GM18907 (cell line): ENCODE measurements at regions not wholly inside any gene's neighbourhood (a gene's known extent, or its start where the extent isn't known, plus 50 kb on each side); places are given as distances from the start of the nearest gene placed in this dataset.
"Not testable (repeated sequence)": the region's sequence is repeated elsewhere in the genome, so short reads cannot be mapped to it uniquely, and the experiment has no call there.

ENCODE experiments used
- ATAC-seq: cut with Tn5 transposase; IDR thresholded peaks from one replicate; pipeline ENCODE4 v1.9.1; 2021; ENCODE audit warnings: mild to moderate bottlenecking, moderate library complexity; ENCODE audit not compliant: unreplicated experiment

GRCh38 chr4:14340321-14340720 lies 662.0 kb upstream of the CPEB2 start:
- no peak for ATAC-seq

DNA sequence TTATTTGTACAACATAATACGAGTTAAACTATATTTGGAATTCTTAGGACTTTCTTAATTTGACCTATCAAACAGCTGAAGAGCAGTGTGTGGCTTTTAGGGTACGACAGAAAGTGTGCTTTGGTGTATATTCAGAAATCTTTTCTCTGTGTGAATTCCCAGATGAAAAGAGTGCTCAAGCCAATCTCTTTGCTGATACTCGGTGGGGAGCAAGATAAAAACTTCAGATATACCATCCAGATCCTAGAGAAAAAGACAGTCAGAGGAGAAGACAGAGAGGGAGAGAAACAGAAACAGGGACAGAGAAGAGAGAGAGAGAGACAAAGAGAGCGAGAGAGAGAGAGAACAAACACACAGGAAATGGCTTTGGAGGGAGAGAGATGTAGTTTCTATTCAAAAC lies 658.3 kb upstream of the CPEB2 start:
- ATAC-seq: no peak

GRCh38 chr4:14345356-14345775 lies 656.9 kb upstream of the CPEB2 start:
- no peak for ATAC-seq

GRCh38 chr4:14347526-14347925 lies 654.8 kb upstream of the CPEB2 start:
- ATAC-seq: no peak

DNA sequence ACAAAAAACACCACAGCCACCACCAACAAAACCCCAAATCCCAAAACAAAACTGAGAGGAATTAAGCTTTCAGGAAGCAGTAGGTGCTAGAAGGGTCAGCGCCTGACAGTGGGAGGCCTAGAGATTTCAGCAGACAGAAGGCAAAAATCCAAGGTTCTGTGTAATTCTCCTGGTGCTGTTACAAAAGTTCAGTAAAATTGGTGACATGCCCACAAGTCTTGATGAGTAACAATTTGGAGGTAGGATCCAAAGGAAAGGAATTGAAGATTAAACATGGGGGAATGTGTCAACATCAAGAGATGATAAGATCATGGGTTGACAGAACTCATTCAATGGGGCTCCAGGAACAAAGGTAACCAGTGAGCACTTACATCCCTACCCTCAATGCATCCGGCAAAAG lies 653.8 kb upstream of the CPEB2 start:
- no peak for ATAC-seq

GRCh38 chr4:14358544-14359160 lies 643.6 kb upstream of the CPEB2 start:
- not testable (repeated sequence) for ATAC-seq

- no peak for ATAC-seq
Observed at GRCh38 chr4:14359991-14360390, 642.3 kb upstream of the CPEB2 start.

GRCh38 chr4:14361084-14361483 lies 641.2 kb upstream of the CPEB2 start:
- ATAC-seq: no peak

DNA sequence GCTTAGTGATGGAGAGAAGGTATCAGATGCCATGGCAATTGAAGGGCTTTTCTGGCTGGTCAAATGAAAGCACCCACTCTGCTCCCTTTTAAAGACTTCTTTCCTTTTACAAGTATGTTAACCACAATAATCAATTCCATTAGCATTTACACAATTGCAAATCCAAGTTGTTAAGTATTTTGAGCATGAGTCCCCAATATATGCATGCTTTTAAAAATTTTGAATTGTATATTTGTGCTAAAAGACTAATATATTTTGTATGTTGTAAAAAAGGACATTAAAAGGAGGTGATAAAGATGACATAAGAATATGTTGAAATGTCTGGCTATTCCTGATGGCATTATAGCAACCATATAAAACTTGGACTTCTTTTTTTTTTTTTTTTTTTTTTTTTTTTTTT lies 639.9 kb upstream of the CPEB2 start:
- ATAC-seq: no peak

- ATAC-seq: no peak
Observed at GRCh38 chr4:14364953-14365536, 637.2 kb upstream of the CPEB2 start.

- no peak for ATAC-seq
Observed at GRCh38 chr4:14368391-14368790, 633.9 kb upstream of the CPEB2 start.

DNA sequence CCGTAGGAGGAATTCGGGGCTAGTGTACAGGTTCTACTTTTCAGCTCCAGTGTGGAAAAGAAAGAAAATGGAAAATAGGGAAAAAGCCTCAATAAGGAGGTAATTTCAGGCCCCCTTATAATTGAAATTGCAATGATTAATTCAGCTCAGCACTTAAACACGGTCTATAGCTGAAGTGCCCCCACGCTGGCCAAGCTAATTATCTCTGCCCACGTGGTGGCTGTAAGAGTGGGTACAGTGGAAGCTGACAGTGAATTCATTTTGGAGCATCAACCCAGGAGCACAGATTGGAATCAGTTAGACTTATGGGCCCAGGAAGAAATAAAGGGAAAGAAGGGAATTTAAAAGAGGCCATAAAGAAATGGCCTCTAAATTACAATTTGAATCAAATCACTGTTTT lies 631.1 kb upstream of the CPEB2 start:
- no peak for ATAC-seq

- ATAC-seq: no peak
Observed at GRCh38 chr4:14375816-14376215, 626.5 kb upstream of the CPEB2 start.

GRCh38 chr4:14379183-14379582 lies 623.1 kb upstream of the CPEB2 start:
- no peak for ATAC-seq

DNA sequence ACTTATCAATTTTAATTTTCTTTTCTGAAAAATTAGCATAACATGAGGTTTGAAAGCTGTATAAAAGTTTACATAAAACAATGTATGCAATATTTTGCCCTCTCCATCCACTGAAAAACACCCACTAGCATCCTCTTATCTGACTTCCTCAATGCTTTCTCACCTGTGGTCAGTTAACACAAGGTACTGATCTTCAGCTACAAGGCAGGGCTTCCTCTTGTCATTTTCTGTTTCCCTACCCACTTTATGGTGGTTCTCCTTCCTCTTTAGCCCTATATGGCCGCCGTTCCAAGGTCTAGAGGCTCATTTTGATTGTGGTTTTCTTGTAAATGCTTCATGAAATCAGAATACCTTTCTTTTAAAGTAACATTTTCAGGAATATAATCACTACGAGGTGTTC lies 618.6 kb upstream of the CPEB2 start:
- ATAC-seq: peak; percentile 65

GRCh38 chr4:14384824-14385223 lies 617.5 kb upstream of the CPEB2 start:
- ATAC-seq: no peak

DNA sequence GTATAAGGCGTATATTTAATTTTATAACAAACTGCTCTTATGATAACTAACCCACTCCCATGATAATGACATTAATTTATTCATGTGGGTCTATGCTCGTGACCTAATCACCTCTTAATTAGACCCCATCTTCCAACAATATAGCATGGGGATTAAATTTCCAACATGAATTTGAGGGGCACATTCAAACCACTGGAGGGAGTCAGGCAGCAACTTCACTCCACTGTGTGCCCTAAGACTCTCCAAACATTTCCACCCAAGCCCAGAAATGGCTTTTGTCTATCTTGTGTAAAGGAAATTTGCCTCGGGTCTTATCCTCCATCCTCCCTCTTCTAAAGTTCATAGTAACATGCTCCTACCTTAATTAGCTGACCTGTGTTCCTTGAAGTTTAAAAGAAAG lies 616.1 kb upstream of the CPEB2 start:
- no peak for ATAC-seq

DNA sequence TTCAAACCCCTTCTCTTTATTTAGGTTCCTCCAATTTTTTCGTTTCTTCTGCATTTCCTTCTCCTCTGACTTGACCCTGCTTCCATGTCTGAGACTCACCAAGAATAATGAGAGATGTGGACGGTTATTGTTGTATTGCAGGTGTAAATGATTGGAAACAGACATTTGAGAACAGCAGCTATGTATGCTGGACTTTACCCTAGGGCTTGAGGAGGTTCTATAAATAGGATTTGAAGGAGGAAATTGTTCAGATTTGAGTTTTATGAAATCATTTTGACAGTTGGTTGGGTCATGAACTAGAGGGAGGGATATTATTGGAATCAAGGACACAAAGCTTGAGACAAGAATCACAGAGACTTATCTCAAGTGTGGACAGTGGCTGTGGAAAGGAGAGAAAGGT lies 614.6 kb upstream of the CPEB2 start:
- ATAC-seq: no peak

DNA sequence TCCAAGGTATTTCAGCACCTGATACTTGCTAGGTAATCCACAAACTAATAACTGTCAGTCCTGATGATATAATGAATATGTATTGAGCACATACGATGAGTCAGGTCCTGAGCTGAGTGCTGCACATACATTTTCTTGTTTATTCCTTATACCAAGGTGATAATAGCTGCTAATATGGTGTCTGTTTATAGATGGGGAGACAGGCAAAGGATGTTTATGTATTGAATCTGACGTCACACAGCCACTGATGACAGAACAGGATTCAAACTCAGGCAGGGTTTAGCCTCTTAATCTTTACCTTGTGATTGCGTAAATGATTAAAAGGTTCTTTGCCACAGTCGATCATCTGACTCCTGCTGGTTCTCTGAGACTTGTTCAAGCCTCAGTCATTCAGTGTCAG lies 609.9 kb upstream of the CPEB2 start:
- no peak for ATAC-seq

- no peak for ATAC-seq
Observed at GRCh38 chr4:14396183-14396582, 606.1 kb upstream of the CPEB2 start.

DNA sequence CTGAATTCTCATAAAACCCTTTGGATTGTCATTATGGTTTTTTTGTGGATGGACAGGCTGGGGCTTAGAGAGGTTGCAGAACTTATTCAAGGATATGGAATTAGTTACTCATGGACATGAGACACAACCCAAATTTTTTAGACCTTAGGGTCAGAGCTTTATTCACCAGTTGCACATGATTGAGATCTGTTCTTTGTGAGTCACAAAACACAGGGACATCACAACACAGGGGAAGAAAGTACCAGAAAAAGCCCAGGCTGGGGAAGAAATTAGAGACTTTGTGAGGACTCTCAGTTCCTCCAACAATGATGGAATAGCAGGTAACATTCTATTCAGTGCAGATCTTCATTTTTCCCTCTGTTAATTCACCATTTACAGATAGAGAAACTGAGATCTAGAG lies 602.4 kb upstream of the CPEB2 start:
- no peak for ATAC-seq

DNA sequence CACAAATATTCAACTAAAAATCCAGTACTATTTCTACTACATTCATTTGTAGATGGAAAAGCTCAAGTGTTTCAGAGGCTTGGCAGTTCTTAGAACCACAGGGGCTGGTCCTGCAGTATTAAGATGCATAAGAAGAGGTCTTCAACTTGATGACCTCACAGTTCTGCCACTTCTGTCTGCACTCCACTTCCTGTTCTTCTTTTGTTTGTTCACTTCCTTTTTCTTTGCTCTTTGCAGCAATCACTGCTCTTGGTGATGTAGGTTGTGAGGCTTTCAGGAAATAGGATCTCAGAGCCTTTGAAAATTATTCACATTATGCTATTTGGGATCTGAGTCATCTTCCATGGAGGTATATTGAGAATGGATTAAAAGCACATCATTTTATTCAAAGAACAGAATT lies 602.0 kb upstream of the CPEB2 start:
- no peak for ATAC-seq

- ATAC-seq: no peak
Observed at GRCh38 chr4:14403132-14403531, 599.1 kb upstream of the CPEB2 start.
